ENCODE measurements at regions not wholly inside any gene's neighbourhood (a gene's known extent, or its start where the extent isn't known, plus 50 kb on each side); places are given as distances from the start of the nearest gene placed in this dataset.
A peak's percentile ranks its signal among the peaks of the same experiment; 100 is the strongest.

GRCh38 chr1:108063703-108064102 is 98.7 kb upstream of the VAV3 start:
- no peak overlapping the region for H3K4me3 ChIP-seq (replicated peaks; ENCODE audit: low read depth, low read length)
- no peak for DNase-seq (ENCODE audit: low read depth)
- TF ChIP-seq CTCF (IDR thresholded peaks at IDR 0.05; ENCODE audit: low read length, missing control alignments): no peak

GRCh38 chr1:108059945-108060344 is 95.0 kb upstream of the VAV3 start:
- no peak for DNase-seq (ENCODE audit: low read depth)
- no peak for TF ChIP-seq CTCF (IDR thresholded peaks at IDR 0.05; ENCODE audit: low read length, missing control alignments)

GRCh38 chr1:108057541-108057940 is 92.6 kb upstream of the VAV3 start:
- peak; percentile 72 for DNase-seq (ENCODE audit: low read depth)
- H3K4me3 ChIP-seq (replicated peaks; ENCODE audit: low read depth, low read length): no peak overlapping the region
- TF ChIP-seq CTCF (IDR thresholded peaks at IDR 0.05; ENCODE audit: low read length, missing control alignments): no peak

More at GRCh38 chr1:108059945-108060344, 95.0 kb upstream of the VAV3 start:
- no peak overlapping the region for H3K4me3 ChIP-seq (replicated peaks; ENCODE audit: low read depth, low read length)

GRCh38 chr1:108056436-108056990 is 91.5 kb upstream of the VAV3 start:
- no peak for TF ChIP-seq CTCF (IDR thresholded peaks at IDR 0.05; ENCODE audit: low read length, missing control alignments)
- DNase-seq (ENCODE audit: low read depth): no peak
- no peak overlapping the region for H3K4me3 ChIP-seq (replicated peaks; ENCODE audit: low read depth, low read length)

GRCh38 chr1:108055387-108055786 is 90.4 kb upstream of the VAV3 start:
- no peak for TF ChIP-seq CTCF (IDR thresholded peaks at IDR 0.05; ENCODE audit: low read length, missing control alignments)
- no peak for DNase-seq (ENCODE audit: low read depth)
- H3K4me3 ChIP-seq (replicated peaks; ENCODE audit: low read depth, low read length): no peak overlapping the region

- no peak for DNase-seq (ENCODE audit: low read depth)
- no peak for TF ChIP-seq CTCF (IDR thresholded peaks at IDR 0.05; ENCODE audit: low read length, missing control alignments)
- H3K4me3 ChIP-seq (replicated peaks; ENCODE audit: low read depth, low read length): no peak overlapping the region
Measured at GRCh38 chr1:108054396-108054795, 89.4 kb upstream of the VAV3 start.

- TF ChIP-seq CTCF (IDR thresholded peaks at IDR 0.05; ENCODE audit: low read length, missing control alignments): no peak
- peak; percentile 75 for DNase-seq (ENCODE audit: low read depth)
- H3K4me3 ChIP-seq (replicated peaks; ENCODE audit: low read depth, low read length): no peak overlapping the region
Measured at GRCh38 chr1:108053270-108054013, 88.5 kb upstream of the VAV3 start.
